Embryonic facial prominence (tissue), 1 donor: ENCODE measurements at regions not wholly inside any gene's neighbourhood (a gene's known extent, or its start where the extent isn't known, plus 50 kb on each side); places are given as distances from the start of the nearest gene placed in this dataset.

Source experiments
- DNase-seq: peaks from one replicate; pipeline ENCODE4 v3.0.0-alpha.2; 2016; ENCODE audit errors: extremely low spot score

GRCh38 chr2:47236503-47237215 lies 60.3 kb upstream of the CALM2 start:
- no peak for DNase-seq

GRCh38 chr2:47235132-47235531 lies 58.8 kb upstream of the CALM2 start:
- no peak for DNase-seq

- no peak for DNase-seq
These were observed 58.1 kb upstream of the CALM2 start for GRCh38 chr2:47234456-47234855.

GRCh38 chr2:47232738-47233415 lies 56.6 kb upstream of the CALM2 start:
- no peak for DNase-seq

GRCh38 chr2:47230418-47230817 lies 54.1 kb upstream of the CALM2 start:
- no peak for DNase-seq

- no peak for DNase-seq
These were observed 51.4 kb upstream of the CALM2 start for GRCh38 chr2:47227532-47228279.

- DNase-seq: no peak
These were observed 50.6 kb upstream of the CALM2 start for GRCh38 chr2:47226923-47227220.

GRCh38 chr2:47226132-47226922 lies 50.0 kb upstream of the CALM2 start:
- DNase-seq: no peak
